ENCODE measurements at regions not wholly inside any gene's neighbourhood (a gene's known extent, or its start where the extent isn't known, plus 50 kb on each side); places are given as distances from the start of the nearest gene placed in this dataset.

- CTCF ChIA-PET = interaction anchor here (1.1 kb wide), 1 partner anchor 62 kb away, joined by 3 read pairs; no protein-coding TSS in a partner anchor
- H3K9me3 ChIP-seq (replicated peaks; ENCODE audit: control insufficient read depth, insufficient read depth, low read length) = no peaks in the 10 kb centered on the region
- no peaks in the 10 kb centered on the region for H4K20me1 ChIP-seq (replicated peaks; ENCODE audit: control insufficient read depth, extremely low read depth, insufficient read depth, low read length)
- no peaks in the 10 kb centered on the region for H3K79me2 ChIP-seq (ENCODE audit: control insufficient read depth, insufficient read depth, low read length)
- TF ChIP-seq MYC (IDR thresholded peaks at IDR 0.05; ENCODE audit: low read depth, low read length) (no peak), POLR2AphosphoS5 (IDR thresholded peaks at IDR 0.05; ENCODE audit: insufficient read depth, low read depth, low read length) (no peak), CTCF (IDR thresholded peaks at IDR 0.05; ENCODE audit: extremely low read depth in 1 of 2, insufficient read depth in 1 of 2, low read depth in 1 of 2, low read length in 2 of 2) (no peak), FOS (IDR thresholded peaks at IDR 0.05; ENCODE audit: borderline replicate concordance, insufficient read depth, low read length) (no peak), GATA2 (IDR thresholded peaks at IDR 0.05; ENCODE audit: insufficient read depth, insufficient read length, low read depth, low read length) (no peak), POLR2A (IDR thresholded peaks at IDR 0.05; ENCODE audit: low read depth, low read length) (no peak), MAX (IDR thresholded peaks at IDR 0.05; ENCODE audit: insufficient read depth, insufficient read length) (no peak), JUN (IDR thresholded peaks at IDR 0.05; ENCODE audit: borderline replicate concordance, insufficient read depth, insufficient read length, low read depth) (no peak), EZH2 (IDR thresholded peaks at IDR 0.05; ENCODE audit: borderline replicate concordance, low read depth, low read length, severe bottlenecking) (no peak)
- H3K4me3 ChIP-seq (replicated peaks in 1 of 3; ENCODE audit: insufficient read depth in 1 of 3, low read depth in 1 of 3, low read length in 3 of 3) = no peak overlapping the region
- no TSS peak for BruUV-seq (replicated peaks)
- H3K36me3 ChIP-seq (ENCODE audit: control insufficient read depth in 2 of 2, extremely low read depth in 1 of 2, insufficient read depth in 2 of 2, low read length in 2 of 2) = no peaks in the 10 kb centered on the region
- peaks cover 0 to 2% of the 10 kb centered on the region in 2 experiments for H3K27me3 ChIP-seq (ENCODE audit: control insufficient read depth in 2 of 2, insufficient read depth in 2 of 2, low read length in 2 of 2)
- no peak overlapping the region for H3K27ac ChIP-seq (ENCODE audit: insufficient read depth, low read depth, low read length)
- no peak overlapping the region for H3K9ac ChIP-seq (replicated peaks; ENCODE audit: extremely low read depth, insufficient read depth, low read length)
- no peaks in the 10 kb centered on the region for H3K4me1 ChIP-seq (ENCODE audit: control insufficient read depth, extremely low read depth, insufficient read depth, low read length)
- FAIRE-seq = no peak
- no peak overlapping the region for H3K4me2 ChIP-seq (ENCODE audit: insufficient read depth, low read length)
- dilution Hi-C loops (cut with MboI; ENCODE audit: extremely low pct_ligation_motif_present, low sequenced_read_pairs) (no loop called here), intact Hi-C loops (cut with micrococcal nuclease) (no loop called here)
- POLR2A ChIA-PET = no interaction called here
- DNase-seq (ENCODE audit: low read depth, low spot score) = no peak
- H2AFZ ChIP-seq (ENCODE audit: low read depth, low read length) = no peak overlapping the region
- H3K9me1 ChIP-seq (replicated peaks; ENCODE audit: control insufficient read depth, extremely low read depth, insufficient read depth, low read length) = no peaks in the 10 kb centered on the region
These were observed 98.0 kb upstream of the PITX1 start for GRCh38 chr5:135131801-135132680.
